H1 (cell line): ENCODE measurements at regions not wholly inside any gene's neighbourhood (a gene's known extent, or its start where the extent isn't known, plus 50 kb on each side); places are given as distances from the start of the nearest gene placed in this dataset.

Experiments used
- CTCF ChIA-PET: fragments of 300-600 bp; sonication (Branson Sonifier 250); formaldehyde crosslinking; loops from one replicate; lab custom pipeline; 2021; ENCODE audit not compliant: partially characterized antibody; lab: Charles Lee
- POLR2A ChIA-PET: fragments of 300-600 bp; sonication (Branson Sonifier 250); formaldehyde crosslinking; loops from one replicate; lab custom pipeline; 2021; ENCODE audit warnings: inconsistent platforms; ENCODE audit not compliant: partially characterized antibody; lab: Charles Lee
- DNase-seq, 2 experiments: peaks; one replicate each; pipeline versions ENCODE4 v3.0.0 to v3.0.0-alpha.2; 2010 to 2022; ENCODE audit warnings: low spot score in 2 of 2, low read depth in 1 of 2, mixed read lengths in 1 of 2
- FAIRE-seq: peaks from 2 replicates; lab custom pipeline; 2011; peaks lifted over from hg19 to GRCh38; lab: Jason Lieb, UNC
- H2AFZ ChIP-seq: 2 replicates; pipeline ENCODE4 v1.8.1; 2012; ENCODE audit warnings: low read length, inconsistent platforms
- H2AK5ac ChIP-seq: 2 replicates; pipeline ENCODE4 v1.6.1; 2013; ENCODE audit warnings: low read depth, low read length
- H2BK120ac ChIP-seq: replicated peaks from 2 replicates; pipeline ENCODE3; 2013; ENCODE audit warnings: low read depth, low read length, inconsistent platforms
- H2BK12ac ChIP-seq: 2 replicates; pipeline ENCODE4 v1.6.1; 2013; ENCODE audit warnings: low read depth, low read length
- H2BK15ac ChIP-seq: 2 replicates; pipeline ENCODE4 v1.6.1; 2013; ENCODE audit warnings: low read length
- H2BK20ac ChIP-seq: 2 replicates; pipeline ENCODE4 v1.6.1; 2013; ENCODE audit warnings: low read length
- H2BK5ac ChIP-seq: 2 replicates; pipeline ENCODE4 v1.6.1; 2013; ENCODE audit warnings: low read depth, low read length
- H3K14ac ChIP-seq: 2 replicates; pipeline ENCODE4 v1.6.1; 2013; ENCODE audit warnings: inconsistent platforms; ENCODE audit not compliant: insufficient read length
- H3K18ac ChIP-seq: 2 replicates; pipeline ENCODE4 v1.6.1; 2013; ENCODE audit warnings: low read length; ENCODE audit errors: extremely low read depth
- H3K23ac ChIP-seq: 2 replicates; pipeline ENCODE4 v1.6.1; 2013; ENCODE audit warnings: inconsistent platforms; ENCODE audit not compliant: insufficient read length
- H3K23me2 ChIP-seq: 2 replicates; pipeline ENCODE4 v1.6.1; 2013; ENCODE audit warnings: low read depth, low read length
- H3K27ac ChIP-seq: 2 replicates; pipeline ENCODE4 v1.6.1; 2011; ENCODE audit warnings: low read depth, low read length, inconsistent platforms
- H3K27me3 ChIP-seq, 4 experiments: replicated peaks in 1 of 4; 1 replicate in 1 of 4; 2 replicates in 3 of 4; pipeline versions ENCODE4 v1.6.1 to v1.8.1; 2011 to 2013; ENCODE audit warnings: low read length in 3 of 4, mild to moderate bottlenecking in 3 of 4, inconsistent platforms in 2 of 4, mixed read lengths in 2 of 4, moderate library complexity in 1 of 4; ENCODE audit not compliant: control insufficient read depth in 3 of 4, insufficient read depth in 3 of 4; ENCODE audit errors: extremely low read depth in 1 of 4
- H3K36me3 ChIP-seq, 4 experiments: 2 replicates each; pipeline versions ENCODE4 v1.6.1 to v1.8.1; 2011 to 2013; ENCODE audit warnings: mild to moderate bottlenecking in 4 of 4, low read length in 3 of 4, moderate library complexity in 2 of 4, control low read depth in 1 of 4, inconsistent platforms in 1 of 4; ENCODE audit not compliant: insufficient read depth in 4 of 4, control insufficient read depth in 2 of 4
- H3K4ac ChIP-seq: replicated peaks from 2 replicates; pipeline ENCODE3; 2013; ENCODE audit warnings: low read length, low read depth, mixed read lengths, inconsistent platforms; ENCODE audit not compliant: insufficient read length
- H3K4me1 ChIP-seq, 4 experiments: replicated peaks in 1 of 4; 1 replicate in 1 of 4; 2 replicates in 3 of 4; pipeline versions ENCODE4 v1.6.1 to v1.8.1; 2011 to 2013; ENCODE audit warnings: low read length in 3 of 4, inconsistent platforms in 2 of 4, mixed read lengths in 1 of 4; ENCODE audit not compliant: insufficient read depth in 4 of 4, control insufficient read depth in 3 of 4
- H3K4me2 ChIP-seq, 2 experiments: 2 replicates each; pipeline versions ENCODE4 v1.6.1 to v1.8.1; 2011 to 2013; ENCODE audit warnings: low read depth in 2 of 2, low read length in 2 of 2, control low read depth in 1 of 2, inconsistent platforms in 1 of 2, mild to moderate bottlenecking in 1 of 2; ENCODE audit not compliant: insufficient read depth in 1 of 2
- H3K4me3 ChIP-seq, 4 experiments: fragments of 200-600, 300-600 bp in 1 of 4; sonication (generic), shearing (Covaris generic), sonication (Bioruptor Twin) in 1 of 4; 2 replicates each; pipeline versions ENCODE4 v1.5.1 to v1.8.1; 2011 to 2016; ENCODE audit warnings: low read length in 4 of 4, low read depth in 3 of 4, control low read depth in 2 of 4, inconsistent platforms in 2 of 4, mild to moderate bottlenecking in 2 of 4, mixed read lengths in 1 of 4, moderate library complexity in 1 of 4; ENCODE audit not compliant: insufficient read depth in 2 of 4; ENCODE audit errors: extremely low read depth in 1 of 4
- H3K56ac ChIP-seq: replicated peaks from 2 replicates; pipeline ENCODE3; 2013; ENCODE audit warnings: low read depth, mild to moderate bottlenecking, mixed read lengths, low read length, inconsistent platforms; ENCODE audit not compliant: insufficient read length
- H3K79me1 ChIP-seq: 2 replicates; pipeline ENCODE4 v1.6.1; 2013; ENCODE audit warnings: low read depth, low read length, control low read depth
- H3K79me2 ChIP-seq, 2 experiments: 2 replicates each; pipeline versions ENCODE4 v1.6.1 to v1.8.1; 2012 to 2013; ENCODE audit warnings: low read length in 2 of 2, mild to moderate bottlenecking in 2 of 2, inconsistent platforms in 1 of 2; ENCODE audit not compliant: insufficient read depth in 2 of 2, control insufficient read depth in 1 of 2
- H3K9ac ChIP-seq, 4 experiments: replicated peaks in 1 of 4; 1 replicate in 1 of 4; 2 replicates in 3 of 4; pipeline versions ENCODE4 v1.6.1 to v1.8.1; 2011 to 2013; ENCODE audit warnings: low read depth in 3 of 4, low read length in 3 of 4, control low read depth in 2 of 4, mild to moderate bottlenecking in 2 of 4, moderate library complexity in 2 of 4, inconsistent platforms in 1 of 4; ENCODE audit errors: extremely low read depth in 1 of 4
- H3K9me3 ChIP-seq, 2 experiments: 2 replicates each; pipeline versions ENCODE4 v1.6.1 to v1.8.1; 2012 to 2013; ENCODE audit warnings: mild to moderate bottlenecking in 2 of 2, moderate library complexity in 2 of 2, control low read depth in 1 of 2, inconsistent platforms in 1 of 2, low read depth in 1 of 2, low read length in 1 of 2, mixed read lengths in 1 of 2; ENCODE audit not compliant: insufficient read depth in 2 of 2
- H4K20me1 ChIP-seq, 2 experiments: replicated peaks in 1 of 2; 2 replicates each; pipeline versions ENCODE3 to v1.8.1; 2011 to 2013; ENCODE audit warnings: inconsistent platforms in 2 of 2, low read length in 2 of 2, mild to moderate bottlenecking in 1 of 2; ENCODE audit not compliant: insufficient read depth in 2 of 2, control insufficient read depth in 1 of 2
- H4K5ac ChIP-seq: 2 replicates; pipeline ENCODE4 v1.6.1; 2013; ENCODE audit warnings: low read length, low read depth, mixed read lengths, inconsistent platforms; ENCODE audit not compliant: insufficient read length
- H4K8ac ChIP-seq: 2 replicates; pipeline ENCODE4 v1.8.0; 2013; ENCODE audit warnings: mild to moderate bottlenecking, moderate library complexity, low read length, inconsistent platforms; ENCODE audit not compliant: insufficient read depth; ENCODE audit errors: extremely low read depth
- H4K91ac ChIP-seq: replicated peaks from 2 replicates; pipeline ENCODE3; 2013; ENCODE audit warnings: low read length, mixed read lengths, inconsistent platforms; ENCODE audit not compliant: insufficient read length
- ASH2L ChIP-seq: fragments of 200-600, 300-600 bp; sonication (generic); IDR thresholded peaks from one replicate; pipeline ENCODE4 v1.7.1; 2017; ENCODE audit warnings: low read length
- BACH1 ChIP-seq: IDR thresholded peaks from 2 replicates; pipeline ENCODE4 v1.6.1; 2012; ENCODE audit warnings: low read length, improper control_type of control experiment
- GTF2F1 ChIP-seq: IDR thresholded peaks from 2 replicates; pipeline ENCODE4 v1.6.1; 2012; ENCODE audit warnings: low read depth, low read length, improper control_type of control experiment, borderline replicate concordance
- JUN ChIP-seq: IDR thresholded peaks from 2 replicates; pipeline ENCODE4 v1.6.1; 2011; ENCODE audit warnings: low read depth, mild to moderate bottlenecking, improper control_type of control experiment, low read length
- MAFK ChIP-seq: IDR thresholded peaks from 2 replicates; pipeline ENCODE4 v1.6.1; 2012; ENCODE audit warnings: low read depth, mild to moderate bottlenecking, improper control_type of control experiment, low read length
- NANOG ChIP-seq: IDR thresholded peaks from 2 replicates; pipeline ENCODE4 v1.6.1; 2011; ENCODE audit warnings: low read length, low read depth, mild to moderate bottlenecking, inconsistent platforms; ENCODE audit not compliant: insufficient read depth, poor library complexity, severe bottlenecking

DNA sequence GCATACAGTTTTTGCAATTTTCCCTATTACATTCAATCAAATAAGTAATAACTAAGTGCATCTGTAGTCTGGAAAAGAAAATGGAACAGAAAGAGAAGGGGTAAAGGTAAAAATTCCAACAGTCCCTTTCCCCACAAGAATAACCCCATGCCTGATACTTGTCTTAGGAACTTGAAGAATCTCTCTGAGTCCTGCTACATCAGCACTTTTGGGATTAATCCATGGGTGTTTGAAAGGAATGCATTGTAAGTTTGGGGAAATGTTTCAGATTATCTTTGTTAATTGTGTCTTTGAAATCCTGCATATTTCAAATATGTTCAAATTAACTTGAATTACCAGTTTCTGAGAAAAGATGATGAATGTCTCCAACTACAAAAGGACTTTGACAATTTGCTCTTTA, 667.3 kb upstream of the PRKX start:
- Histone ChIP-seq H3K18ac (peak overlapping the region; percentile 48; the same call in 1 of the 2 replicates), H3K79me1 (no peaks in the 10 kb centered on the region), H3K23ac (no peak overlapping the region), H3K27ac (no peak overlapping the region; the same call in 1 of the 2 replicates), H3K14ac (no peak overlapping the region), H2BK5ac (peak overlapping the region; percentile 44; the same call in 1 of the 2 replicates), H3K23me2 (no peaks in the 10 kb centered on the region; the same call in 1 of the 2 replicates), H2BK20ac (no peak overlapping the region), H3K36me3 (no peaks in the 10 kb centered on the region), H3K56ac (no peak overlapping the region), H2BK120ac (no peak overlapping the region), H3K27me3 (no peaks in the 10 kb centered on the region), H2AK5ac (no peak overlapping the region), H2AFZ (no peak overlapping the region), H4K20me1 (no peaks in the 10 kb centered on the region), H3K4me3 (no peak overlapping the region), H4K91ac (no peak overlapping the region), H3K79me2 (no peaks in the 10 kb centered on the region), H2BK15ac (no peak overlapping the region), H4K8ac (no peak overlapping the region), H2BK12ac (no peak overlapping the region), H3K4me1 (peaks cover 0 to 7% (median 2%) of the 10 kb centered on the region in 4 experiments; a peak in 4 of 7 replicates), H4K5ac (peak overlapping the region; percentile 97), H3K4me2 (peak overlapping the region in 1 of 2 experiments; percentile 21; a peak in 2 of 4 replicates), H3K9ac (no peak overlapping the region), H3K4ac (no peak overlapping the region), H3K9me3 (0 out of 4 replicates have a peak, but pooled peaks cover 0 to 4% of the 10 kb centered on the region in 2 experiments)
- ChIA-PET CTCF (no interaction called here), POLR2A (no interaction called here)
- FAIRE-seq (no peak), DNase-seq (no peak)
- TF ChIP-seq BACH1 (no peak), GTF2F1 (no peak), ASH2L (no peak), NANOG (no peak), MAFK (peak; percentile 86), JUN (no peak)
